ENCODE measurements at regions not wholly inside any gene's neighbourhood (a gene's known extent, or its start where the extent isn't known, plus 50 kb on each side); places are given as distances from the start of the nearest gene placed in this dataset.

- TF ChIP-seq, protein P1, sequence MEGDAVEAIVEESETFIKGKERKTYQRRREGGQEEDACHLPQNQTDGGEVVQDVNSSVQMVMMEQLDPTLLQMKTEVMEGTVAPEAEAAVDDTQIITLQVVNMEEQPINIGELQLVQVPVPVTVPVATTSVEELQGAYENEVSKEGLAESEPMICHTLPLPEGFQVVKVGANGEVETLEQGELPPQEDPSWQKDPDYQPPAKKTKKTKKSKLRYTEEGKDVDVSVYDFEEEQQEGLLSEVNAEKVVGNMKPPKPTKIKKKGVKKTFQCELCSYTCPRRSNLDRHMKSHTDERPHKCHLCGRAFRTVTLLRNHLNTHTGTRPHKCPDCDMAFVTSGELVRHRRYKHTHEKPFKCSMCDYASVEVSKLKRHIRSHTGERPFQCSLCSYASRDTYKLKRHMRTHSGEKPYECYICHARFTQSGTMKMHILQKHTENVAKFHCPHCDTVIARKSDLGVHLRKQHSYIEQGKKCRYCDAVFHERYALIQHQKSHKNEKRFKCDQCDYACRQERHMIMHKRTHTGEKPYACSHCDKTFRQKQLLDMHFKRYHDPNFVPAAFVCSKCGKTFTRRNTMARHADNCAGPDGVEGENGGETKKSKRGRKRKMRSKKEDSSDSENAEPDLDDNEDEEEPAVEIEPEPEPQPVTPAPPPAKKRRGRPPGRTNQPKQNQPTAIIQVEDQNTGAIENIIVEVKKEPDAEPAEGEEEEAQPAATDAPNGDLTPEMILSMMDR (conservative IDR thresholded peaks at IDR 0.05; ENCODE audit: low read length): no peak
- TF ChIP-seq EZH2phosphoT487 (IDR thresholded peaks at IDR 0.05; ENCODE audit: borderline replicate concordance, low read depth, low read length): no peak
These were observed 106.5 kb downstream of the RPS24 start for GRCh38 chr10:78140066-78140630.

Measured in OCI-LY7 (cell line).